ENCODE measurements at regions not wholly inside any gene's neighbourhood (a gene's known extent, or its start where the extent isn't known, plus 50 kb on each side); places are given as distances from the start of the nearest gene placed in this dataset.

- 93% methylated on average over 3 of the region's 4 CpGs for WGBS (ENCODE audit: insufficient coverage)
- H3K4me1 ChIP-seq (ENCODE audit: control insufficient read depth in 1 of 2, insufficient read depth in 2 of 2, low read length in 2 of 2) = no peaks in the 10 kb centered on the region
- no peak overlapping the region for H3K4me3 ChIP-seq (replicated peaks in 1 of 3; ENCODE audit: low read depth in 2 of 3, low read length in 3 of 3)
- TF ChIP-seq CTCF (IDR thresholded peaks at IDR 0.05) = no peak
- no peak overlapping the region for H3K27ac ChIP-seq (ENCODE audit: low read depth in 1 of 2, low read length in 2 of 2)
- Mint-ChIP-seq H3K4me1 (peaks cover 5% of the 10 kb centered on the region), H3K27ac (no peak overlapping the region), H3K27me3 (ENCODE audit: low read depth in 3 of 3) (peaks cover 0 to 9% (median 5%) of the 10 kb centered on the region in 3 donors), H3K36me3 (no peaks in the 10 kb centered on the region), H3K4me3 (no peak overlapping the region), H3K9me3 (peaks cover 0 to 4% (median 0%) of the 10 kb centered on the region in 7 donors)
- no peaks in the 10 kb centered on the region for H4K20me1 ChIP-seq (ENCODE audit: insufficient read depth, low read length)
- H3K9ac ChIP-seq (ENCODE audit: insufficient read depth, low read length, poor library complexity, severe bottlenecking) = no peak overlapping the region
- DNase-seq = no peak
- peaks cover 0 to 3% of the 10 kb centered on the region in 2 donors for H3K27me3 ChIP-seq (ENCODE audit: control insufficient read depth in 2 of 2, insufficient read depth in 2 of 2, low read length in 2 of 2)
- no peaks in the 10 kb centered on the region for H3K79me2 ChIP-seq (ENCODE audit: insufficient read depth, low read length)
- no peak overlapping the region for H2AFZ ChIP-seq (ENCODE audit: insufficient read depth, low read depth, low read length, poor library complexity, severe bottlenecking)
- intact Hi-C loops (cut with micrococcal nuclease) = no loop called here
- H3K36me3 ChIP-seq (replicated peaks in 1 of 2; ENCODE audit: control insufficient read depth in 1 of 2, insufficient read depth in 2 of 2, low read length in 2 of 2) = no peaks in the 10 kb centered on the region
- peaks cover 0 to 4% of the 10 kb centered on the region in 2 donors for H3K9me3 ChIP-seq (replicated peaks in 1 of 2; ENCODE audit: control insufficient read depth in 1 of 2, insufficient read depth in 1 of 2, low read length in 2 of 2)
- no peak overlapping the region for H3K4me2 ChIP-seq (replicated peaks; ENCODE audit: extremely low read depth, low read length, poor library complexity, severe bottlenecking)
Observed at GRCh38 chr18:47755102-47755456, 175.4 kb downstream of the SMAD2 start.

GRCh38 chr18:47754311-47755101 is 176.0 kb downstream of the SMAD2 start:
- H4K20me1 ChIP-seq (ENCODE audit: insufficient read depth, low read length) = no peaks in the 10 kb centered on the region
- no peak overlapping the region for H3K4me3 ChIP-seq (replicated peaks in 1 of 3; ENCODE audit: low read depth in 2 of 3, low read length in 3 of 3)
- H3K9me3 ChIP-seq (replicated peaks in 1 of 2; ENCODE audit: control insufficient read depth in 1 of 2, insufficient read depth in 1 of 2, low read length in 2 of 2) = peaks cover 0 to 3% of the 10 kb centered on the region in 2 donors
- DNase-seq = peak in 2 of 3 donors; percentile 22 to 36
- H3K27me3 Mint-ChIP-seq (ENCODE audit: low read depth in 3 of 3) = peaks cover 0 to 8% (median 6%) of the 10 kb centered on the region in 3 donors
- H3K4me1 Mint-ChIP-seq = peaks cover 5% of the 10 kb centered on the region
- H3K9ac ChIP-seq (ENCODE audit: insufficient read depth, low read length, poor library complexity, severe bottlenecking) = no peak overlapping the region
- TF ChIP-seq CTCF (IDR thresholded peaks at IDR 0.05) = peak; percentile 92
- WGBS (ENCODE audit: insufficient coverage) = 52% methylated on average over 21 of the region's 29 CpGs
- H3K27ac ChIP-seq (ENCODE audit: low read depth in 1 of 2, low read length in 2 of 2) = no peak overlapping the region
- no peaks in the 10 kb centered on the region for H3K36me3 ChIP-seq (replicated peaks in 1 of 2; ENCODE audit: control insufficient read depth in 1 of 2, insufficient read depth in 2 of 2, low read length in 2 of 2)
- H3K27ac Mint-ChIP-seq = peak overlapping the region in 1 of 7 donors; percentile 41
- no peaks in the 10 kb centered on the region for H3K27me3 ChIP-seq (ENCODE audit: control insufficient read depth in 2 of 2, insufficient read depth in 2 of 2, low read length in 2 of 2)
- H2AFZ ChIP-seq (ENCODE audit: insufficient read depth, low read depth, low read length, poor library complexity, severe bottlenecking) = no peak overlapping the region
- no peaks in the 10 kb centered on the region for H3K4me1 ChIP-seq (ENCODE audit: control insufficient read depth in 1 of 2, insufficient read depth in 2 of 2, low read length in 2 of 2)
- no peaks in the 10 kb centered on the region for H3K36me3 Mint-ChIP-seq
- H3K79me2 ChIP-seq (ENCODE audit: insufficient read depth, low read length) = no peaks in the 10 kb centered on the region
- intact Hi-C loops (cut with micrococcal nuclease) = no loop called here
- H3K9me3 Mint-ChIP-seq = peaks cover 0 to 4% (median 0%) of the 10 kb centered on the region in 7 donors
- no peak overlapping the region for H3K4me3 Mint-ChIP-seq
- H3K4me2 ChIP-seq (replicated peaks; ENCODE audit: extremely low read depth, low read length, poor library complexity, severe bottlenecking) = no peak overlapping the region
